ENCODE measurements at regions not wholly inside any gene's neighbourhood (a gene's known extent, or its start where the extent isn't known, plus 50 kb on each side); places are given as distances from the start of the nearest gene placed in this dataset.

- TF ChIP-seq CTCF (IDR thresholded peaks at IDR 0.05; ENCODE audit: insufficient read depth, low read length, missing control alignments) = no peak
- H3K4me3 ChIP-seq (ENCODE audit: low read depth, low read length) = no peak overlapping the region
- DNase-seq (ENCODE audit: low read depth, low spot score) = no peak
- CTCF ChIA-PET = no interaction called here
- POLR2A ChIA-PET = no interaction called here
Measured at GRCh38 chr11:92506809-92507336, 282.3 kb downstream of the FAT3 start.

GRCh38 chr11:92510591-92510990, 286.0 kb downstream of the FAT3 start:
- no peak overlapping the region for H3K4me3 ChIP-seq (ENCODE audit: low read depth, low read length)
- ChIA-PET CTCF (no interaction called here), POLR2A (no interaction called here)
- no peak for DNase-seq (ENCODE audit: low read depth, low spot score)
- TF ChIP-seq CTCF (IDR thresholded peaks at IDR 0.05; ENCODE audit: insufficient read depth, low read length, missing control alignments) = no peak

GRCh38 chr11:92511522-92512203, 287.0 kb downstream of the FAT3 start:
- POLR2A ChIA-PET = no interaction called here
- TF ChIP-seq CTCF (IDR thresholded peaks at IDR 0.05; ENCODE audit: insufficient read depth, low read length, missing control alignments) = no peak
- CTCF ChIA-PET = no interaction called here
- no peak for DNase-seq (ENCODE audit: low read depth, low spot score)
- H3K4me3 ChIP-seq (ENCODE audit: low read depth, low read length) = no peak overlapping the region

GRCh38 chr11:92512204-92512569, 287.6 kb downstream of the FAT3 start:
- no peak for TF ChIP-seq CTCF (IDR thresholded peaks at IDR 0.05; ENCODE audit: insufficient read depth, low read length, missing control alignments)
- H3K4me3 ChIP-seq (ENCODE audit: low read depth, low read length) = no peak overlapping the region
- ChIA-PET POLR2A (no interaction called here), CTCF (no interaction called here)
- DNase-seq (ENCODE audit: low read depth, low spot score) = no peak

- CTCF ChIA-PET = no interaction called here
- no peak overlapping the region for H3K4me3 ChIP-seq (ENCODE audit: low read depth, low read length)
- TF ChIP-seq CTCF (IDR thresholded peaks at IDR 0.05; ENCODE audit: insufficient read depth, low read length, missing control alignments) = no peak
- POLR2A ChIA-PET = no interaction called here
- DNase-seq (ENCODE audit: low read depth, low spot score) = no peak
Measured at GRCh38 chr11:92523611-92524010, 299.0 kb downstream of the FAT3 start.

GRCh38 chr11:92524542-92524941, 299.9 kb downstream of the FAT3 start:
- ChIA-PET POLR2A (no interaction called here), CTCF (no interaction called here)
- no peak overlapping the region for H3K4me3 ChIP-seq (ENCODE audit: low read depth, low read length)
- TF ChIP-seq CTCF (IDR thresholded peaks at IDR 0.05; ENCODE audit: insufficient read depth, low read length, missing control alignments) = no peak
- no peak for DNase-seq (ENCODE audit: low read depth, low spot score)

Data from AG04449 (cell line).